ENCODE measurements at regions not wholly inside any gene's neighbourhood (a gene's known extent, or its start where the extent isn't known, plus 50 kb on each side); places are given as distances from the start of the nearest gene placed in this dataset.

DNA sequence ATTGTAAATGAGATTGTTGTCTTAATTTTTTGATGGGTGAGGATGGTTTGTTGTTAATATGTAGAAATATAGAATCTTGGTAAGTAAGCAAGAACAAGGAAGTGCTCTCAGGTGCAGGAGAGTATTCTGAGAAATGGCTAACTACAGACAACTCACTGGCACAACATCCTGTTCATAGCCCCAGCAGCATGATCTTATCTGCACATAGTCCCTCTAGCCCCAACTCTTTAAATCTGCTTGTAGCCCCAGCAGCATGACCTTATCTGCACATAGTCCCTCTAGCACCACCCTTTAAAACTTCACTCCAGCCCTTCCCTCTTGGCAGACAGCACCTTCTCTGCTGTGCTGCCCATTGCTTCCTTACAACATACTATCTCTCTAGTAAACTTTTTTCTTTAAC lies 1957.1 kb upstream of the ADGRL3 start:
- no peak for DNase-seq (ENCODE audit: low read depth)

DNA sequence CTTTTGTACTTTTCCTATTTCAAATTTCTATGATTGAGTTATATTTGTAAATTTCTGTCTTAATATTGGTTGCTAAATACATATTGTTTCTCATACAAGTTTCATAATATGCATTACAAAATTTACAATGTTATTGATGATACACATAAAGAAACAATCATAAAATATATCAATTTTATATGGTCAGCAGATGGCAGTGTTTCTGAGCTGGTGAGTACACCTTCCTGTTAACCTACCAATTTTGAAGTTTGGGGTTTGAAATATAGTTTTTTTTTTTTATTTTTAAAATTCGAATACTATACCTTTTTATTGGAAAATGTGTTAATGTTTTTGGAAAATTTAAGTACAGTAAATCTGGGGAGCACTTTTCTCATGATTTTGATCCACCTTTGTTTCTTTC lies 1953.1 kb upstream of the ADGRL3 start:
- no peak for DNase-seq (ENCODE audit: low read depth)

DNA sequence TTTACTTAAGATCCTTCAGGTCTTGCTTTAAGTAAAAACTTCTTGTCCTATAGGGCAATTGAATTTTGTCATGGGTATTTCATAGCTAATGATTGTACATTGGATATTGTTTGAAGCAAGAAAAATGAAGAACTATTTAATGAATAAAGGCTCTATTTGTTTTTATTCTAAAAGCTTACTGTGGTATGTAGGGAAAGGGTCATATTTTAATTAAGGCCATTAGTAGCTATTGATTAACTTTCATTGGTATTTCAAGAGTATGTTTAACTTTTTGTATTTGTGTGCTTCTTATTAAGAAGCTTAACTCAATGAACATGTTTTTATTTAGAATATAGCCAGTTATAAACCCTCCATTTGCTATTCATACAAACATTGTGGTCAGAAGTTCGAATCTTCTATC lies 1951.8 kb upstream of the ADGRL3 start:
- DNase-seq (ENCODE audit: low read depth), result no peak

DNA sequence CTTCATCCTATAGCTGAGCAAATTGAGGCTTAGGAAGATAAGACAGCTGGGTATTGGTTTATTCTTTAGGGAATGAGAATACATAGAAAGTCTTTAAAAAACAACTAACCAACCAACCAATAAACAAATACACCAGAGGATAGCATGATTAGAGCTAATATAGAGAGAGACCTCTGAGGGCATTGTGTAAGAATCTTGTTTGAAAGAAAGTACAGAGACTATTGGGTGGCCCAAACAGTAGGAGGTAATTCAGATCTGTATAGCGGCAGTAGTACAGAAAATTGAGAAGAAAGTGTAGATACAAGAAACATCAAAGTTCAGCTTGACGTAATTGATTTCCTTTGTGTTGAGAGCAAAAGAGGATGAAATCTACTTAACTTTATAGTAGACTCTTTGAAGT lies 1951.0 kb upstream of the ADGRL3 start:
- no peak for DNase-seq (ENCODE audit: low read depth)

DNA sequence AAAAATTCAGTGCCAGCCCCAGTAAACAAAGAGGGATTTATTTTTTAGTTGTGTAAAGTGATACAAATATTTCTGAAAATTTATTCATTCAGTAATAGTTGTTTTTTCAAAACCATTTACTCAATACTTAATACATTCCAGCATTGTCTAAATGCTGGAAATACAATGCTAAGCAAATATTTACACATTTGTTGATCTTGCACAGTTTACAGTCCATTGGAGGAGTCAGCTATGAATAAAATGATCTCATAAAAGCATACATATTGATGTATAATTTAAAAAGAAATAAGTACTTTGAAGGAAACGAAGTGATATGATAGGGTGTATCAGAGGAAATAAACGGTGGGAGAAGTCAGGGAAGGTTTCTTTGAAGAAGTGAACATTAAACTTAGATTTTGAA lies 1942.1 kb upstream of the ADGRL3 start:
- no peak for DNase-seq (ENCODE audit: low read depth)

DNA sequence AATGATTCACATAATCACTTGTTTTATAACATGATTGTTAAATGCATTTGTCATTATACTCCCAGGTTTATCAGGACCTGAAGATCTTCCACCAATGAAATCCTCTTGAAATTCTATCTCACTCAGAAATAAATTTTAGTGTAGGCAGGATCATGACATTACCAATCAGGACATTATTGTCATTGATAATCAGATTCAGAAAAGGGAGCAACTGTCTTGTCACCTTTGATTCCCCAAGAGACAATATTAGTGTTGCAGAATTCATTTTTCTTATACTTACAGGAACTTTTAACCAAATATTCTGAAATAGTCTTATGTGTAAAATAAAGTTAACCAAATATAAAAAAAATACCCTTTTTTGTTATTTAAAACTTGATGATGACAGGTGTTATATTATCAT lies 1892.5 kb upstream of the ADGRL3 start:
- no peak for DNase-seq (ENCODE audit: low read depth)

DNA sequence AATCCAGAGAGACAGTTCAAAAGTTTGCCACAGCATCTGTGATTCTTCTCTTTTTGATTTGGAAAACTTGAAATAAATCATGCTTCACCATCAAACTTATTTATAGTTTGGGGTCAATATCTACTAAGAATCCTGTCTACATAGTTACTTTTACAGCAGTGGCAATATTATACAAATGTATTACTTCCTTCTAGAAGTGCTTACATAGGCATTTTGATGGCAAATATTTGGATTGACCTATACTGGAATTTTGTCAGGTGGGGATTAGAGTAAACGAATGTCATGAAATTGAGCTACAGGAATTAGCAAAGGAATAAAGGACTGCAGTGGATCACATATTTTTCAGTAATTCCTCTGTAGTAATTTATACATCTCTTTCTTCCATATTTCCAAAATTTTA lies 1885.5 kb upstream of the ADGRL3 start:
- DNase-seq (ENCODE audit: low read depth), result no peak

DNA sequence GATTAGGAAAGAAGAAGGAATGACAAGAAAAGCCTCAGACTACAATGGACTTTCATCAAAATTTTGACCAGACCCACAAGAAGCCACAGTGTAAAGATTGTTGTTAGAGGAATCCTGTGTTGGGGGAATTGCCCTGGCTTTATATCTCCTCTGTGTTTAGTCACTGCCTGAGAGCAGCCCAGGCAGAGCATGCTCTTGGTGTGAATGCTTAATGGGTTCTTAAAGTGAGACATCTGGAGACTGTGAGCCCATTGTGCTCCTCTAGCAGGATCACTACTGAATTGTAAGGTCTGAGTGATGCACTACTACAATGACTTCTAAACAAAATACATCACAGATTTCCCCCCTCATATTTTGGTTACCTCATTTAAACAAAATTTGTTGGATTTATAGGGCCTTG lies 1860.5 kb upstream of the ADGRL3 start:
- no peak for DNase-seq (ENCODE audit: low read depth)

DNA sequence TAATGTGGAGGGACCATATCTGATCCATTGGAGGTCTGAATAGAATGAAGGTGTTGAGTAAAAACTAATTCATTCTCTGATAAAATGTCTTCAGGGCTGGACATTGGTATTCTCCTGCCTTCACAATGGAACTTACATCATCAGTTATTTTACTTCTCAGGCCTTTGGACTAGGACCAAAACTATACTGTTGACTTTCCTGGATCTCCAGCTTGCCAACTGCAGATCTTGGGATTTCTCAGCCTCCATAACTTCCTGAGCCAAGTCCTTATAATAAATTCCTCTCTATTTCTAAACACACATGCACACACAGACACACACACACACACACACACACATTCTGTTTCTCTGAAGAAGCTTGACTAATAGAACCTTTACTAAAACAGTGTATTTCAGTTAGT lies 1858.6 kb upstream of the ADGRL3 start:
- DNase-seq (ENCODE audit: low read depth), result no peak

DNA sequence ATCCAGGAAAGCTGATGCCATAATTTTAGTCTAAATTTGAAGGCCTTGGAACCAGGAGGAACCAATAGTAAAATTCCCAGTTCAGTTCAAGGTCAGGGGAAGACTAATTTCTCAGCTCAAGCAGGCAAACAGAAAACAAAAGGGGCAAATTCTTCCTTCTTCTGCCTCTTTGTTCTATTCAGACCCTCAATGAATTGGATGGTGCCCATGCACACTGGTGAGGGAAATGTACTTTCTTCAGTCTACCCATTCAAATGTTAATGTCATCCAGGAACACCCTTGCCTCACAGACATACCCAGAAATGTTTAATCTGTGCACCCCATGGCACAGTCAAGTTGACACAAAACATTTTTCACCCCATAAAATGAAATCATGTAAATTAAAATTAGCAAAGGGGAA lies 1851.2 kb upstream of the ADGRL3 start:
- DNase-seq (ENCODE audit: low read depth), result no peak

DNA sequence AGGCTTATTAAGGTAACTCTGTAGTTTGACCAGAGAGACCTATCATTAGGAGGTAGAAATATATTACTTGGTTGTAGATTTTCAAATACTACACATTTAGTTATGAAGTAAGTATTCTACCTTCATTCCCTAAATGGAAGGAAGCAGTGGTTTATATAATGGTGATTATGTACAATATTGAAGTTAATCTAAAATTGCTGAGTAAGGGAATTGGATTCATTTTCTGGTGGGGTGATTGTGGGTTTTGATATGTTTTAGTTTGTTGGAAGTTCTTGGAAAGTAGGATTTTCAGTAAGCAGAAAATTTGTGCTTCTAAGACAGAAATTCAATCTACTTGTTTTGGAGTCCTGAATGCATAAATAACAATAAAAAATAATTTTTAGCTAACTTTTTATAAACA lies 1830.9 kb upstream of the ADGRL3 start:
- no peak for DNase-seq (ENCODE audit: low read depth)

DNA sequence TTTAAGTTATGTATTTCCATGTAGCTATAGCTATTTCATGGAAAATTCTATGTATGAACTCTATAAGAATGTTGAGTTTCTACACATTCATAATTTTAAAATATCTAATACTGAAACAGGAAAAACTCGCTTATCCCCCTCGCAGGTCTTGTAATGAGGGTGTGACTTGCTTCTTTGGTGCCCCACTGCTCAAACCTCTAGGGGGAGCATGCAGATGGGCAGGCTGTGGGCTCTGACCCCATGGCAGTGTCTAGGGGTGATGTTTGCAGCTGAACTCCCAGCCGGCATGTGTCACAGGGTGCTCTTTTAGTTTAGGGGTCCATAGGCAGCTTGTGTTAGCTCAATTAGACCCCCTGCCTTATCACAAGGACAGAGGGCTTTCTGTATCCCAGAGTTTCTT lies 1825.7 kb upstream of the ADGRL3 start:
- DNase-seq (ENCODE audit: low read depth), result no peak

DNA sequence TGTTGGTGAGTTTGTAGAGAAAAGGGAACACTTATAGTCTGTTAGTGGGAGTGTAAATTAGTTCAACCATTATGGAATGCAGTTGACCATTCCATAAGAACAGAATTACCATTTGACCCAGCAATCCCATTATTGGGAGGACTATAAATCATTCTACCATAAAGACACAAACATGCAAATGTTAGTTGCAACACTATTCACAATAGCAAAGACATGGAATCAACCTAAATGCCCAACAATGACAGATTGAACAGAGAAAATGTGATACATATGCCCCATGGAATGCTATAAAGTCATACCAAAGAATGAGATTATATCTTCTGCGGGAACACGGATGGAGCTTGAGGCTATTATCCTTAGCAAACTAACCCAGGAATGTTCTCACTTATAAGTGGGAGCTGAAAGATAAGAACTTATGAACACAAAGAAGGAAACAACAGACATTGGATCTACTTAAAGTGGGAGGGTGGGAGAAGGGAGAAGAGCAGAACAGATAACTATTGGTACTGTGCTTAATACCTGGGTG lies 1819.2 kb upstream of the ADGRL3 start:
- no peak for DNase-seq (ENCODE audit: low read depth)

DNA sequence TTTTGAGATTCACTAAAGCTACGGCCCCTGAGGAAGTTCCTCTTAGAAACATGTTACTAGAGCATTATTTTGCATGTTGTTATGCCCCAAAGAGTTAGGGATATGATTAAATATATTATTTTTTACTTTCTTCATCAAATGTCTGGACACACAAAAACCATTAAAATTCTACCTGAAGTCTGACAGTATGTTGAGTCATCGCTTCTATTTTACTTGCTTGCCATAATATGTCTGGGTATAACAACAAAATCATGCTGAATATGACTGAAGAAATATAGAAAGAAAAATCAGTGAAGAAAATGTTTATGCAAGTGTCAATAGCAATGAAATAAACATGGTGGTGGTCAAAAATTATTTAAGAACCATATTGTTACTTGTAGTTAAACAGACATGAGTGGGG lies 1818.5 kb upstream of the ADGRL3 start:
- no peak for DNase-seq (ENCODE audit: low read depth)

DNA sequence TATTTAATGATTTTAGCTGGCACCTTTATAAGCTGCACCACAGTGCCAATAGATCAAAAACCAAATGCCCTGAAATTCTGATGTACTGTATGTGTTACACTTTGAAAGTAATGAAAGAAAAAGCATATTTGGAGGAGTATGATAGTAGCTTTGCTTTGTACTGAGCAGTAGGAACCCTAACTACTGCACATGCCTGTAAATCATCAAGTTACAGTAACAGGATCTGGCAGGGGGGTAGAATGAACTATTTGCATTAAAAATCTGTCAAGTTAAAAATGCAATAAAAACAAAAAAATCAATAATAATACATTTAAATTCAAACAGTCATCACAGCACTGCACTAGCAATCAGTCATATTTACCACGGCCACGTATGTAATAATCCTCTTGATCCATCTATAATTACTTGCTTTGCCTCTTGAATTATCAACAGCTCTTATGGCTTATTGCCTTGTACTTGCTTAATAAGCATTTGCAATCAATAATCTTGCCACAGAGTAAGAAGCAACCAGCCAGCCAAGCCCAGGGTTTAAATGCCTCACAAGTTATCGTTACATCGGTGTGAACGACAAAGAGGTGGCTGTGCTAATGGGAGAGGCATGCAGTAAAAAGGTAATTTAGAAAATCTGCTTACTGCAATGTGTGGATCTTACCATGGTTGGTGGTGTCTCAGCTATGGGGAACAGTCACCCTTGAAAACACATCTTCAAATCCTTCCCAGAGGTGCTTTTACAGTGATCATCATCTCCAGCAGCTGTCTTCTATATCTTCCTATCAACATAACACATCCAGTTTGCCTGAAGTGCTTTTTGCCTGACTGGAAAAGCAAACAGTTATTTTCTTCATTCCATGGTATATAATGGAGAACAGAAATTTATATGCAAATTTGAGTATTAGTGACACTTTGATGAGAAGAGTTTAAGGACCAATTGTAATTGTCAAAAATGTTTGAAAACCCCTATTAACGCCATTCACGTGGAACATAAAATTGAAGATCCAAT lies 1812.1 kb upstream of the ADGRL3 start:
- no peak for DNase-seq (ENCODE audit: low read depth)

DNA sequence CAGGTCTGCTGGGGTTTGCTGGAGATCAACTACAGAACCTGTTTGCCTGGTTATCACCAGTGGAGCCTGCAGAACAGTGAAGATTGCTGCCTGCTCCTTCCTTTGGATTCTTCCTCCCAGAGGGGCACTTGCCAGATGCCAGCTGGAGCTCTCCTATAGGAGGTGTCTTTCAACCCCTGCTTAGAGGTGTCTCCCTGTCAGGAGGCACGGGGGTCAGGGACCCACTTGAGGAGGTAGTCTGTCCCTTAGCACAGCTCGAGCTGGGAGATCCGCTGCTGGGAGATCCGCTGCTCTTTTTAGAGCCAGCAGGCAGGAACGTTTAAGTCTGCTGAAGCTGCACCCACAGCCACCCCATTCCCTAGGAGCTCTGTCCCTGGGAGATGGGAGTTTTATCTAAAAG lies 1806.3 kb upstream of the ADGRL3 start:
- no peak for DNase-seq (ENCODE audit: low read depth)

DNA sequence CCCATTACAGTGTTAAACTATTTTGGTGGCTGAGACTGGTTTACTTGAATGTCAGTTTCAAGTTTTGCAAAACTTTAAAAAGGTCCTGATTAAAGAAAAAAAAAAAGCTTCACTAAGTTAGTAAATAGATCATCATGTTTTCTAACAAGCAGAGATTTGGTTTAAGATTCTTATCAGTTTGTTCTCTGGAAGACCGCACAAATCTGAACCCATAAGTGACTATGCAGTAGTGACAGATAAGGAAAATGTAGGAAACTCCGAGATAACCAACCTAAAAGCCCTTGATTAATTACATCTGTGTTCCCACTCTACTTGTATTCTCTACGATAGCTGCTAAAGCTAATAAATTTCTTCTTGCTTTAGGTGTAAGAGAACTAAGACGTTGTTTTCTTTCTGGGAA lies 1799.8 kb upstream of the ADGRL3 start:
- DNase-seq (ENCODE audit: low read depth), result no peak

DNA sequence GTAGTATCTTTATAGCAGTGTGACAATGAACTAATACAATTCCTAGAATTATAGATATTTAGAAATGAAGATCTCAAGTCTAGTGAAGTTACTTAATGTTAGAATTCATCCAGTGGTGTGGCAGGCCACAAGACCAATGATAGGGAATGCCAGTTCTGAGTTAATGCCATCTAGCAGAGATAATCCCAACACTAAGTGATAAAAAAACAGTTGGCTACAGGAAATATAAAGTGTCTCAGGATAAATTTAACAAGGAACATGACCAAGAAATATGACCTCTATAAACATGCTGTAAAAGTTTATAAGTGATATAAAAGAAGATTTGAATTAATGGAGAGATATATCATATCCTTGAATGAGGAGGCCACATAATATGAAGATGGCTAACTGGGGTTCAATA lies 1790.5 kb upstream of the ADGRL3 start:
- no peak for DNase-seq (ENCODE audit: low read depth)

DNA sequence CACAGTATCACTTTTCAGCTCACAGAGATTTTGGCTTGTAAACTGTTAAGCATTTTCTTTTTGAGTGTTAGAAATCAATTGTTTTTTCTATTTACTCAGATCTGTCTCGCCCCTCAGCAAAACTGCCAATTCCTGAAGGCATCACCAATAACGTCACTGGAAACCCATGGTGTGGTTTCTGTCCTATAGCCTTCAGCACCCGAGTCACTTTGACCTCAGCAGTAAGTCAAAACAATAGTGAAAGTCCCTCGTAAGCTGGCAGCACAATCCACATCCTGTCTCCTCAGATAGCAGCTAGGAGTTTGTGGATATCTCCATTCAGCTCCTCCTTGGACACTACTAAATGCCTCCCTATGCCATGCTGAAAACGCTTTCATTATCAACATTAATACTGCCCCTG lies 1787.4 kb upstream of the ADGRL3 start:
- DNase-seq (ENCODE audit: low read depth), result no peak

DNA sequence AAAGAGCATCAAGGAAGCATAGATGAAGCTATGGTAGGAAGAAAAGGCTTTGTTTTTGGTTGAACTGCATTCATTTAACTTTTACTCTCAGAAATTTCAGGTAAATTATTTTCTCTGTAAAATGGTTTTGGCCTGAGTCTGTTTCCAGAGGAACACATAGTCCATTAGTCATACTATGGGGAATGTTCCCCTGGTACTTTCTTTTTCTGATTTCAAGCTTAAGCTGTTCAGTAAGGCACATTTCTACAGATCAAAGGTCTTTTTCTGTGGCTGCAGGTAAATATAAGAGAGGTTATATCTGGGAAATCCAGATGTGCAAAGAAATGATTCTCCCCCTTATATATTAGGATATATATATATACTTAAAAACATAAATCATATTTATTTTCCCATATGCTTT lies 1744.4 kb upstream of the ADGRL3 start:
- DNase-seq (ENCODE audit: low read depth), result no peak

DNA sequence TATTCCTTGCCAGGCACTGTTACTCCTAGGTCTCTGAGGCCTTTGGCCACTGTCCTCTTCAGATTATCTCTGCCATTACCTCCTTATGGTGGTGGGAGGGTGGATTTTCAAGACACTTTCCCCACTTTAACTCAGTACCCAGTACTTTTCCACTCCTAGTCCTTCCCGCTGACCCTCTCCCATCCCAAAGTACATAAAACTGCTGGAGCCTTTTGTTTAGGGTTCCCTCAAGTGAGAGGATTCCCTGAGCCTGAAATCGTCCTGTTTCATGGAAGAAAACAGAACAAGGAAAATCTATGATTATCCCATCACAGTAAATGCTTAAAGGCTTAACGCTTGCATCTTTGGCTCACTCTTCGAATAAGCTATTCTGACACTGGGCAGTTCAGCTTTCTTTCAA lies 1742.5 kb upstream of the ADGRL3 start:
- DNase-seq (ENCODE audit: low read depth), result no peak

DNA sequence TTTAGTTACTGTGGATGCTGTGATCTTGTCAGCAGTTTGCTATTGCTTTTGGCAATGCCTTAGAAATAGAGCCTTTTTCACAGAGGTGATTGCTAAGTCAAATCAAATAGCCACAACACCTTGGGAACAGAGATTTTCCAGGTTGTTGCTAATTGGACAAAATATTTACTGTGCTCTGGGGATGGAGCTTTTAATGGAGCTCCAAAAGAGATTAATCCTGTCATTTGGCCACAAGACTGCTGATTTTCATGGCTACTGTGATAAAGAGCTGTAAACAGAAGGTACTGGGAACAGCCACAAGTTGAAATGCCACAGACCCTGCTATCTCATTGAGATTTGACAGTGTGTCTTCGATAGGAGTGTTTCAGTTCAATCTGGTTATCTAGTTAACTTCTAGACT lies 1715.2 kb upstream of the ADGRL3 start:
- DNase-seq (ENCODE audit: low read depth), result no peak

DNA sequence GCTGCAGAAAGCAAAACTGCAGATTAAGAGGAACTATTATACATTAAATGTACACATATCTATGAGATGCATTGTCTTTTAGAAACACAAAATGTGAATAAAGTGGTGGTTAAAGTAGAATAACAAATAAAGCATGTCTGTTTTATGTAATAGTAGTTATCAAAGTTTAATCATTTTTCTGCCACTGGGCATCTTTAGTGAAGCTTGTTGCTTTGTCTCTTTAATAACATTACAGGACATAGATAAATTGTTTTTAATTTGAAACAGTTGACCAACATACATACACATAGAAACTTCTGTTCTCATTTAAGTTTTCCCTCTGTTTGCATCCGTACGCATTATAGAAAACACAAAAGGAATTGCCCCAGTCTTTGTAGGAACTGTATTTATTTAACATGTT lies 1700.0 kb upstream of the ADGRL3 start:
- no peak for DNase-seq (ENCODE audit: low read depth)

DNA sequence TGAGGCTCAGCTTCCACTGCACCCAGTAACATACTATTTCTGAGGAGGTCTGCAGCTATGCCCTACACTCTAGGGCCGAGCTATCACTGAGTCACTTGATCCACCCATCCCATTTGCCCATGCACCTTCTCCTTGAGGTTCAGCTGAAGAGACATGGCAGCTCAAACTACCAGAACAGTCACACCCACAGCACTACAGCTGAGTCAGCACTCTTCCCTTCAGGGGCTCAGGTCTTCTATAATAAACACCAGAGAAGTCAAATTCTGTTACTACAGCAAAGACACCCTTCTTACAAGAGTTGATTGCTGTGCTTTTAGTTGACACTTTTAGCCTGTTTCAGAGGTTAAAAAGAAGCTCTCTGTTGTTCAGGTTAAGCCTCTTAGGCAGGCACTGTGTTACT lies 1696.4 kb upstream of the ADGRL3 start:
- DNase-seq (ENCODE audit: low read depth), result no peak
